BLaER1 (cell line): ENCODE measurements at regions not wholly inside any gene's neighbourhood (a gene's known extent, or its start where the extent isn't known, plus 50 kb on each side); places are given as distances from the start of the nearest gene placed in this dataset.
"Not testable (repeated sequence)": the region's sequence is repeated elsewhere in the genome, so short reads cannot be mapped to it uniquely, and the experiment has no call there.

Source experiments
- H3K27ac ChIP-seq: shearing (Covaris generic); formaldehyde crosslinking; 2 replicates; pipeline ENCODE4 v1.8.1; 2022
- H3K27me3 ChIP-seq: shearing (Covaris generic); formaldehyde crosslinking; 2 replicates; pipeline ENCODE4 v1.8.1; 2022
- H3K36me3 ChIP-seq: shearing (Covaris generic); formaldehyde crosslinking; 2 replicates; pipeline ENCODE4 v1.8.1; 2022
- H3K4me1 ChIP-seq: shearing (Covaris generic); formaldehyde crosslinking; 2 replicates; pipeline ENCODE4 v1.8.1; 2022
- H3K4me2 ChIP-seq: shearing (Covaris generic); formaldehyde crosslinking; 2 replicates; pipeline ENCODE4 v1.8.1; 2022
- H3K4me3 ChIP-seq: shearing (Covaris generic); formaldehyde crosslinking; 2 replicates; pipeline ENCODE4 v1.8.1; 2022
- H3K9ac ChIP-seq: shearing (Covaris generic); formaldehyde crosslinking; 2 replicates; pipeline ENCODE4 v1.8.1; 2022
- H3K9me3 ChIP-seq: shearing (Covaris generic); formaldehyde crosslinking; 2 replicates; pipeline ENCODE4 v1.8.1; 2022
- H4K20me1 ChIP-seq: shearing (Covaris generic); formaldehyde crosslinking; 2 replicates; pipeline ENCODE4 v1.8.1; 2022
- Cebpa-rat ChIP-seq: shearing (Covaris generic); IDR thresholded peaks from 2 replicates; pipeline ENCODE4 v1.8.1; 2022

DNA sequence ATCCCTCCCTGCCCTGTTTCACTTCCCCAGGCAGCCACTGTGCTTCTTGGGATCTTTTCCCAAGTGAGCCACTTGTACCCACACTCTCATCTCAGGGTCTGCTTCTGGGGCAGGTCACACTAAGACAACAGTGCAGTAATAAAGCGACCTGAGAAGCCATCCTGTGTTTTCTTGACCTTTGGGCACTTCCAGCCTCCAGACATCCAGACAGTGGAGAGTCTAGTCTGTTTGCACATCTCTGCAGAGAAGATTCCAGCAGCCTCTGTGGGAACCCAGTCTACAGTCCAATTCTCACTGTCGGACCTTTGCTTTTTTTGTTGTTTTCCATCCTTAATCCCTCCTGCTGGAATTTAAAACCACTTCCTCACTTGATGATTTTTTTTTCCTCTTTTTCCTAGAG, 50.3 kb upstream of the ATP6AP2 start:
- Histone ChIP-seq H3K4me2 (no peak overlapping the region), H3K9me3 (no peaks in the 10 kb centered on the region), H3K27ac (no peak overlapping the region), H3K4me3 (no peak overlapping the region), H3K9ac (no peak overlapping the region), H3K4me1 (no peaks in the 10 kb centered on the region), H3K27me3 (no peaks in the 10 kb centered on the region), H3K36me3 (no peaks in the 10 kb centered on the region), H4K20me1 (no peaks in the 10 kb centered on the region)
- no peak for TF ChIP-seq Cebpa-rat

DNA sequence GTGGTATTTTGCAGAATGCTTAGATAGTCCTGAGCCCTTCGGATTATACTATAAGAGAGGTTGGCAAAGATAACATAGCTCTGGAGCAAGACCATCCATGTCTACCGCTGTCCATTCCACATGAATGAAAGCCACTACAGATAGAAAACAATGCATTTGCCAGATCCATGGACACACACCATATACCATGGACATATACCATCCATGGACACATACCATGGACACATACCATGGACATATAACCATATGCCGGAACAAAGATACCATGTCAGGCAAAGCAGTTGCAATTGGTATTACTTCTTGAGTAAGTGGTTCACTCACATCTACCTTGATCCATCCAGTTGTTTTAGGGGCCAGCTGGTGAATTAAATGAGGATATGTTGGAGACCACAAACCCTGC, 53.2 kb upstream of the ATP6AP2 start:
- no peak overlapping the region for H3K4me2 ChIP-seq
- no peak overlapping the region for H3K4me3 ChIP-seq
- no peaks in the 10 kb centered on the region for H3K9me3 ChIP-seq
- H3K9ac ChIP-seq = no peak overlapping the region
- H3K4me1 ChIP-seq = no peaks in the 10 kb centered on the region
- H3K27ac ChIP-seq = no peak overlapping the region
- no peaks in the 10 kb centered on the region for H3K27me3 ChIP-seq
- no peak for TF ChIP-seq Cebpa-rat
- H4K20me1 ChIP-seq = no peaks in the 10 kb centered on the region
- H3K36me3 ChIP-seq = no peaks in the 10 kb centered on the region

DNA sequence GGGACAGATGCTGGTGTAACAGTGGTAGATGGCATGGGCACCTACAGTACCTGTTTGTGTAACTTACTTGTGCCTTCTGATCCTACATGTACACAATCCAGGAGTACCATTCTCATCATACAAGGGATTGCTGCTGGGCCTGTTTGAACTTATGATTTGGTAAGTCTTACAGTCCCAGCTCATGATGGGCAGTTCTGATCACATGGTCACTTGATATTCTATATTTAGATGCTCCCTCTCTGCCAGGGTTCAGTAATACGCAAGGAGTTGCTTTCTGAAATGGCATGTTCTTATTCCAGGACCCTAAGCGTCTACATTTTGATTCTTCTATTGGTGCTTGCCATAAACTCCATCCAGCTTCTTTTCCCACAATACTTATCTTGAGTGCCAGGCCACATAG, 54.4 kb upstream of the ATP6AP2 start:
- no peak for TF ChIP-seq Cebpa-rat
- H4K20me1 ChIP-seq = no peaks in the 10 kb centered on the region
- H3K36me3 ChIP-seq = no peaks in the 10 kb centered on the region
- no peak overlapping the region for H3K9ac ChIP-seq
- no peaks in the 10 kb centered on the region for H3K27me3 ChIP-seq
- no peaks in the 10 kb centered on the region for H3K9me3 ChIP-seq
- H3K4me1 ChIP-seq = no peaks in the 10 kb centered on the region
- no peak overlapping the region for H3K4me3 ChIP-seq
- no peak overlapping the region for H3K4me2 ChIP-seq
- H3K27ac ChIP-seq = no peak overlapping the region

DNA sequence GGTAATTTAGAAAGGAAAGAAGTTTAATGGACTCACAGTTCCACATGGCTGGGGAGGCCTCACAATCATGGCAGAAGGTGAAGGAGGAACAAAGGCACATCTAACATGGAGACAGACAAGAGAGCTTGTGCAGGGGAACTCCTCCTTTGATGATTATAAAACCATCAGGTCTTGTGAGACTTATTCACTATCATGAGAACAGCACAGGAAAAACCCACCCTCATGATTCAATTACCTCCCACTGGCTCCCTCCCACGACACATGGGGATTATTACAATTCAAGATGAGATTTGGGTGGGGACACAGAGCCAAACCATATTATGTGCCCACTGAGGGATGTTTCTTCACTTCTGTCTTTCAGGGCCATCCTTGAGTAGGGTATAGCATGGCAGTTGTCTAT, 54.9 kb upstream of the ATP6AP2 start:
- H3K4me2 ChIP-seq, H3K9ac ChIP-seq, H3K36me3 ChIP-seq, H3K9me3 ChIP-seq, H3K27ac ChIP-seq, H3K4me1 ChIP-seq, H3K27me3 ChIP-seq, H4K20me1 ChIP-seq, H3K4me3 ChIP-seq: not testable (repeated sequence)

DNA sequence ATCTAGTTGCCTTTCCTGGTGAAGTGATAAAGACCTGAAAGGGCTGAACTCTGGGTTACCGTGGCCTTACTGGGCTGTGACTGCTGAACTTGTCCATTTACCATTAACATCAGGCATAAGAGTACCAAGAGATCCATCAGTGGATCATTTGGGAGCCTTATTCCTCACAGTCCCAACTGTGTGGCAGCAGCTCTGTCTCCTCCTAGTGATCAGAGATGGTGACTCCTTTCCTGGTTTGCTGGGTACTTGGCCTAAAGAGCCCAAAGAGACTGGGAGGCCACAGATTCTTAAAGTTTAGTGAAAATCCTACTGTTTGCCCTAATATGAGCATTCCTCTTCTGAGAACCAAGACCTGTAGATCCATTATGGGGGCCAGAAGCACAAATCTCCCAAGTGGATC, 56.3 kb upstream of the ATP6AP2 start:
- H3K4me2 ChIP-seq = no peak overlapping the region
- no peaks in the 10 kb centered on the region for H4K20me1 ChIP-seq
- H3K9ac ChIP-seq = no peak overlapping the region
- no peaks in the 10 kb centered on the region for H3K4me1 ChIP-seq
- H3K27me3 ChIP-seq = no peaks in the 10 kb centered on the region
- no peaks in the 10 kb centered on the region for H3K9me3 ChIP-seq
- no peak overlapping the region for H3K4me3 ChIP-seq
- no peaks in the 10 kb centered on the region for H3K36me3 ChIP-seq
- TF ChIP-seq Cebpa-rat = no peak
- no peak overlapping the region for H3K27ac ChIP-seq

DNA sequence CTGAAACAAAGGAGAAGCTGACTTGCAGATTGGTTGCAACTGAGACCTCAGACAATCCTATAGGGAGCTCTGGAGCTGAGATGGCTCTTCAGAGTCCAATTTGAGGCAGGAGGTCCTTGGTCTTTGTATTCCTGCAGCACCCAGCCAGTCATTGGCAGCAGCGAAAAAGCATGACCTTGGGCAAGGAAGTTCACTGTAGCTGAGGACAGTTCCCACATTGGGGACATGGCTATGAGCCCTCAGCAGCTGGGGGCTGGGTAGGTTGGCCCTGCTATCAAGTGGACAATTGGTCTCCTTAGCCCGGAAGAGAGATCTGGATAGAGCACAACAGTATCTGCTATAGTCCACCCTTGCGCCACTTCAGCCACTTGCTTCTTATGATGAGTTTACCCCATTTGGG, 56.9 kb upstream of the ATP6AP2 start:
- no peak overlapping the region for H3K9ac ChIP-seq
- no peaks in the 10 kb centered on the region for H3K36me3 ChIP-seq
- no peaks in the 10 kb centered on the region for H3K27me3 ChIP-seq
- no peak overlapping the region for H3K4me3 ChIP-seq
- no peaks in the 10 kb centered on the region for H3K9me3 ChIP-seq
- H4K20me1 ChIP-seq = no peaks in the 10 kb centered on the region
- no peak overlapping the region for H3K27ac ChIP-seq
- H3K4me1 ChIP-seq = no peaks in the 10 kb centered on the region
- TF ChIP-seq Cebpa-rat = no peak
- H3K4me2 ChIP-seq = no peak overlapping the region

DNA sequence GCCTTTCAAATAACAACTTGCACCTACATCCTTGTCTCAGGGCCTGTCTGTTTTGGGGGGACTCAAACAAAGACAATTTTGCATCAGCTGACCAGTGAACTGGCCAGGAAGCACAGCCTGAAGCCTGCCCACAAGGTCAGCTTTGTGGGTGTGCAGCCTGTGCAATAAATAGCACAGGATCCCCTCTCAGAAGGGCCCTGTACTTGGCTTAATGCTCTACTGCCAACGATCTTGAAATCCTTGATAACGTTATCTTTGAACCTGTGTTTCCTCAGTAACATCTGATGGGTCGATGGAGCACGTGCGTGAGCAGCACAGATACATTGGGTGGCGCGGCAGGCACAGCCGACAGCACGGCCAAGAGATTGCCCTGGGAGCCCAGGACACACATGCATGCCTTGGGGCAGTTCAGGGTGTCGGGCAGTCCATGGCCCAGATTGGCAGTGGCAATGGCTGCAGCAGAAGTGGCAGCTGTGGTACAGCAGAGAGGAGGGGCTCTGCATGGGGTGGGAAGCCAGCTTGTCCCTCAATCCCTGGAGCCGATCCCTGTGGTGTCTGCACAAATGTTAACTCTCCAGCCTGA, 58.8 kb upstream of the ATP6AP2 start:
- no peaks in the 10 kb centered on the region for H3K9me3 ChIP-seq
- H3K4me2 ChIP-seq = no peak overlapping the region
- no peaks in the 10 kb centered on the region for H3K27me3 ChIP-seq
- no peaks in the 10 kb centered on the region for H3K36me3 ChIP-seq
- no peak overlapping the region for H3K27ac ChIP-seq
- H3K4me3 ChIP-seq = no peak overlapping the region
- no peak for TF ChIP-seq Cebpa-rat
- no peak overlapping the region for H3K9ac ChIP-seq
- no peaks in the 10 kb centered on the region for H4K20me1 ChIP-seq
- H3K4me1 ChIP-seq = no peaks in the 10 kb centered on the region

DNA sequence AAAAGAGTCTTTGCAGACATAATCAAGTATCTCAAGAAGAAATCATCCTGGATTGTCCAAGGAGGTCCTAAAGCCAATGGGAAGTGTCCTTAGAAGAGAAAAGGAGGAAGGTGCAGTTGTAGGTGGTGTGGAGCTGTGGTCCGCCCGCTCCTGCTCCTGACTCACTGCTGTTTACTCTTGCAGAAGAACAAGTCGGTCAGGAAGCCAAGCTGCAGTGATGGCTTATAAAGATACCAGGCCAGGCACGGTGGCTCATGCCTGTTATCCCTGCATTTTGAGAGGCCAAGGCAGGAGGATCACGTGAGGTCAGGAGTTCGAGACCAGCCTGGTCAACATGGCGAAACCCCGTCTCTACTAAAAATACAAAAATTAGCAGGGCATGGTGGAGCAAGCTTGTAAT, 66.4 kb upstream of the ATP6AP2 start:
- TF ChIP-seq Cebpa-rat = no peak
- H3K27ac ChIP-seq = no peak overlapping the region
- peaks cover 19% of the 10 kb centered on the region for H3K9me3 ChIP-seq
- H3K4me2 ChIP-seq = no peak overlapping the region
- H3K27me3 ChIP-seq = no peaks in the 10 kb centered on the region
- no peaks in the 10 kb centered on the region for H4K20me1 ChIP-seq
- no peak overlapping the region for H3K9ac ChIP-seq
- no peak overlapping the region for H3K4me3 ChIP-seq
- H3K4me1 ChIP-seq = 0 out of 2 replicates have a peak, but pooled peaks cover 9% of the 10 kb centered on the region
- no peaks in the 10 kb centered on the region for H3K36me3 ChIP-seq

DNA sequence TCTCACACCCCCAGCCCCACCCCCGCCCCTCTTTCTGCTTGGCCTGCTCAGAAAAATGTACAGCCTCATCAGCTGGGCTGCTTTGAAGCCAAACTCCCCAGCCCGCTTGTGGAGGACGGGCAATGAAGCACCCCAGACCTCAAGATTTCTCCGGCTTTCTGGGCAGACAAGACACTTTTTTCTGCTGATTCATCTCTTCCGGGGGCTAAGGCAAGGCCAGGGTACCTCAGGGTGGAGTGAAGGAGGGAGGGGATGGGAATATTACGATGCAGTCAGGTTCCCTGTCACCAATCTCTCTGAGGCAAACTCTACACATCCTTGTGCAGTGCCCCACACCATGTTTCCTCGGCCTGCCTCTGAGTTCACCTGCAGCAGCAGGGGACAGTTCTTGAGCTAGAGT, 66.9 kb upstream of the ATP6AP2 start:
- no peak overlapping the region for H3K9ac ChIP-seq
- H3K27me3 ChIP-seq = peaks cover under 1% of the 10 kb centered on the region; the same call in 1 of the 2 replicates
- no peak overlapping the region for H3K4me2 ChIP-seq
- no peaks in the 10 kb centered on the region for H3K36me3 ChIP-seq
- H3K27ac ChIP-seq = no peak overlapping the region
- peaks cover 19% of the 10 kb centered on the region for H3K9me3 ChIP-seq
- H4K20me1 ChIP-seq = no peaks in the 10 kb centered on the region
- peaks cover 11% of the 10 kb centered on the region; the same call in 1 of the 2 replicates for H3K4me1 ChIP-seq
- TF ChIP-seq Cebpa-rat = no peak
- no peak overlapping the region for H3K4me3 ChIP-seq

DNA sequence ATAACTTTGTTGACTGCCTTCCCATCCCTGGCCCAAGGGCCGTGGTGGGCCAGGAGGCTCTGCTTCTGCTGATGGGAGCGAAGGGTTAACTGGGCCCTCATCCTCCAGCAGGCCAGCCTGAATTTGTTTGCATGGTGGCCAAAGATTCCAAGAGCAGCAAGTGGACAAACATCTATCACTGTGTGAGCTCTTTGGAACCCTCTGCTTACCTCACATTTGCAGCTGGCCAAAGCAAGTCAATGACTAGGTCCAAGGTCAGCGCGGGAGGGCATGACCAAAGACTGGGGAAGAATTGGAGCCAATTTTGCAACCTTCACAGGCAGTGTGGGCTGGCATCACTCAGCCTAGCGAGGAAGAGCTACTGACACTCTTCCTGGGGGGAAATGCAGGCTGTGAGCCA, 67.8 kb upstream of the ATP6AP2 start:
- no peak overlapping the region for H3K27ac ChIP-seq
- peaks cover 6% of the 10 kb centered on the region; the same call in 1 of the 2 replicates for H3K27me3 ChIP-seq
- no peaks in the 10 kb centered on the region for H4K20me1 ChIP-seq
- peaks cover 19% of the 10 kb centered on the region for H3K4me1 ChIP-seq
- no peak overlapping the region for H3K4me3 ChIP-seq
- no peaks in the 10 kb centered on the region for H3K36me3 ChIP-seq
- peaks cover 19% of the 10 kb centered on the region for H3K9me3 ChIP-seq
- TF ChIP-seq Cebpa-rat = no peak
- no peak overlapping the region for H3K9ac ChIP-seq
- H3K4me2 ChIP-seq = no peak overlapping the region

DNA sequence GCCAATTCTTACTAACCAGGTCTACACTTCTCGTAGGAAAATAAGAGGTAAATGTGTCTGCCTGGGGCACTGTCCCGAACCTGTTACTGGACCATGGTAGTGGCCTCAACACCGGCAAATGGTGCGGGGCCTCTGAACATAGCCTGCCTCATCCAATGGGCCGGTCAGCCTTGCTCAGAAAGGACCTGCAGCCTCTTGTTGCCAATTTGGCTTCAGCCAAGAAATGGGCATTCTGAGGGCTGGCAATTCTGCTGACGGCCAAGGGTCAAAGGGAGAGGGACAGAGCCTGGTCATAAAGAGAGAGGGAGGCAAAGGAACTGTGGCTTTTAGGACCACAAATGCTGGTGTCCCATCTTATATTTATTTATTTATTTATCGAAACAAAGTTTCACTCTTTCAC, 69.5 kb upstream of the ATP6AP2 start:
- H3K4me1 ChIP-seq = peaks cover 27% of the 10 kb centered on the region
- no peak overlapping the region for H3K4me3 ChIP-seq
- no peaks in the 10 kb centered on the region for H4K20me1 ChIP-seq
- TF ChIP-seq Cebpa-rat = no peak
- peaks cover 13% of the 10 kb centered on the region; the same call in 1 of the 2 replicates for H3K27me3 ChIP-seq
- H3K9me3 ChIP-seq = peaks cover 19% of the 10 kb centered on the region
- H3K9ac ChIP-seq = no peak overlapping the region
- H3K27ac ChIP-seq = no peak overlapping the region
- H3K36me3 ChIP-seq = no peaks in the 10 kb centered on the region
- no peak overlapping the region for H3K4me2 ChIP-seq
